Right cardiac atrium (tissue), 5 donors: ENCODE measurements at regions not wholly inside any gene's neighbourhood (a gene's known extent, or its start where the extent isn't known, plus 50 kb on each side); places are given as distances from the start of the nearest gene placed in this dataset.

Experiments
- ATAC-seq, 2 donors: fragments of 200-7000 bp; cut with Tn5 transposase; one replicate each; pipeline versions ENCODE4 v1.8.0 to v1.9.1; 2020; ENCODE audit warnings: moderate library complexity in 2 of 2, mild to moderate bottlenecking in 1 of 2
- DNase-seq, 3 donors: peaks; one replicate each; pipeline ENCODE4 v3.0.0-alpha.2; 2020
- H3K27ac ChIP-seq: one replicate; pipeline ENCODE4 v1.5.1; 2013; ENCODE audit warnings: mild to moderate bottlenecking, low read length, control low read depth, moderate library complexity
- H3K27me3 ChIP-seq: one replicate; pipeline ENCODE4 v1.6.1; 2013; ENCODE audit not compliant: control insufficient read depth, insufficient read depth
- H3K4me1 ChIP-seq: one replicate; pipeline ENCODE4 v1.6.1; 2013; ENCODE audit warnings: low read length; ENCODE audit not compliant: control insufficient read depth, insufficient read depth
- H3K4me3 ChIP-seq: one replicate; pipeline ENCODE4 v1.5.1; 2013; ENCODE audit warnings: low read length, control low read depth
- H3K9me3 ChIP-seq: one replicate; pipeline ENCODE4 v1.6.1; 2013; ENCODE audit warnings: low read length; ENCODE audit not compliant: control insufficient read depth
- WGBS: extraction: QIAGEN DNeasy Blood & Tissue Kit; methylation state at CpG from one replicate; pipeline ENCODE4 v1.1.7; 2013; 5-methylcytosine and 5-hydroxymethylcytosine counted together
- intact Hi-C, 4 donors: fragments of 100-400 bp; cut with DNase I; formaldehyde crosslinking; loops; one replicate each; pipeline versions ENCODE4 v1.11.0 to v1.14.0; 2022 to 2023
- donor health status: healthy with polysubstance abuse.
- donor health status: DM: no; HTN: yes; CAD: no.
- donor health status: DM: no; HTN: no; CAD: no.
- donor health status: DM: no; HTN: yes; CAD: no; lungs with severe emphysema.
- donor health status: DM: yes; HTN: yes; CAD: no.

DNA sequence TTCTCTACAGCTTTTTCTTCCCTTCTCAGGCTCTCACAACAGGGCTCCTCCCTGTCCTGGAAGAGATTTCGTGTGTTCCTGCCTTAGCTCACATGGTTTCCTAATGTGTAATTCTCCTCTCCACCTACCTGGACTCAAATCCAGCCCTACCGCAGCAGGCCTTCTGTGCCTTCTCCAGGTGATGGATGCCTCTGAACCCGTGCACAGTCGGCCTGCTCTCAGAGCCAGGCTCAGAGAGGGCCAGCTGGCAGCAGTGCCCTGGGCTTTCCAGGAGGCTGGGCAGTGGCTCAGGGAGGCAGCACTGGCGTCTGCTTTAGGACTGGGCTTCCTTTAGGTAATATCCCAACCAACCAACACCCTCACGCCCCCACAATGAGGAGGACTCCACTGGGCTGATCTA, 123.2 kb upstream of the TMC3 start:
- ATAC-seq (no peak), DNase-seq (peak in 1 of 3 donors; percentile 28)
- intact Hi-C loops, result no loop called here
- H3K9me3 ChIP-seq, result no peaks in the 10 kb centered on the region
- no peak overlapping the region for H3K4me3 ChIP-seq
- no peak overlapping the region for H3K27ac ChIP-seq
- no peaks in the 10 kb centered on the region for H3K4me1 ChIP-seq
- no peaks in the 10 kb centered on the region for H3K27me3 ChIP-seq
- WGBS, result 90% methylated on average over 6 of the region's 6 CpGs

DNA sequence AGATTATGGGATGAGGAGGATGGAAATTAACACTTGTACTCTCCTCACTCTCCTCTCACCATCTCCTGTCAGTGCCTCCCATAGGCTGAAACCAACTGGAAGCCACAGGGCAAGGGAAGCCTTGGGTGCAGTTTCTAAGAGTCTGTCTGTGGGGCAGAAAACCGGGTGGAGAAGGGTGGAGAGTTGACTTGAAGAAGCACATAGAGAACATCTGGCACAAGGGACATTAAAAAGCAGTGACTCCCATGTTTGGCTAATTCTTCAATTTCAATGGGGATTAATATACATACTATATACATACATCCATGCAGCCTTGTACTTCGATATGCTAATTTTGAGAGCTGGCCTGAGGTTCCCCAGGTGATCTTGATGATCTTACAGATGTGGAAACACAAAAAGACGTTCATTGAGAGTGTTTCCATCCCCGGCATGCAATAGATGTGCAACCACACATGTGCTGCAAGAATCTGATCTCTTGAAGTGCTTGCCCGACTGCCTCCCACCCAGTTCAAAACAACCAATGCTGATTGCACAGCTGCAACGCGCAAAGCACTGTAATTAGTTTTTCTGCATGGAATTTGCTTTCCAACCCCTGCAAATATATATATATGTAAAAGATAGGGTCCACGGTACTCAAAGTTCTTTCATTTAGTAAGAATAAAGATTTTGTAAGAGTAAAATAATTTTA, 121.9 kb upstream of the TMC3 start:
- DNase-seq (no peak), ATAC-seq (no peak)
- Histone ChIP-seq H3K27ac (no peak overlapping the region), H3K27me3 (no peaks in the 10 kb centered on the region), H3K9me3 (no peaks in the 10 kb centered on the region), H3K4me1 (no peaks in the 10 kb centered on the region), H3K4me3 (no peak overlapping the region)
- 84% methylated on average over 8 of the region's 8 CpGs for WGBS
- intact Hi-C loops, result no loop called here

DNA sequence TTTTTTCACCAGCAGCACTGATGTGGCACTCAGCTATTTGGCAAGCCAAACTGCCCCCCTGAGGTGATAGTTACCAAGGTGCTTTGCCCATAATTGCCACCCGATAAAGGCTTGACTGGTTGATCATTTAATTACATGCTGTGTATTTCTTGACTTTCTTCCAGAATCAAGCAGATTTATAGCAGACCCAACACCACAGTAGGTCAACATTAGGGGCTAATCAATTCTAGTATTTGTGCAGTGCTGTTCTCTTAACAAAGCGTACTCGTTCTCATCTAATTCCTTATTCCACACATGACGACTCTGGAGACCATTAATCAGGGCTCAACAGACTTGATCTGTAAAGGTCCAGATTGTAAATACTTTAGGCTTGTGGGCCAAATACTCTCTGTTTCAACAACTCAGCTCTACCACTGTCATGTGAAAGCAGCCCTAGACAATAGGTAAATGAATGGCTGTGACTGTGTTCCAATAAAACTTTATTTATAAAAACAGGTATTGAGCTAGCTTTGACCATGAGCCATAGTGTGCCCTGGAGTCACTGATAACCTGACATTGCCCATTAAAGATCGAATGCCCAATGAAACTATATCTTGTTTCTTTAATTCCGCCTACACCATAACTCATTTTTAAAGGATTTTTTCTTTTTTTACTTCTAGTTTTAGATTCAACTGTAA, 119.1 kb upstream of the TMC3 start:
- intact Hi-C loops, result no loop called here
- WGBS, result 93% methylated on average over 6 of the region's 6 CpGs
- no peak for ATAC-seq

DNA sequence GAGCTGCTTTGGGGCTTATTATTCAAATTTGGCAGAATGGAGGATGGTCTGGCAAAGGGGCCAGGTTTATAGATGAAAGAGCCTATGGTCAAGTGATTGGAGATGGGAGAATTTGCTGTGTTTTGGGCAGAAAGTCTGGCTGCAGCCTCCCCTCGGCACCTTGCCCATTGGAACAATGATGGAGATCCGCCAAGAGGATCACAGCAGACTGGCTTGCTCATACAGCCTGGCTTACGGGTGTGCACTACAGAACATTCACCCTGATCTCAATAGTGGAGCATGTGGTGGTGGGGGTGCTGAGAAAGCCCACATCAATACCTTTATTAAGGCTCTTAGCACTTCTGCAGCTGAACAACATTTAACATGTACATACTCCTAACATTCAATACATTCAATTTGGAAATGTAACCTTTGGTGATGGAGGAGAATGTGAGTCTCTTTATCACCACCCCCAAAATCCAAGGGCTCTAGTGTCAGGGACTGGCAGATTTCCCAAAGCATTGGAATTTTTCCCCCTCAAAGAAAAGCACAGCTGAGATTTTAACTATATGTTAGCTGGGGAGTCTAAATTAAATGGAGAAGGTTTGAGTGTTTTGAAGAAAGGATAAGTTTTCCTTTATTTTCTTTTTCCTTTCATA, 118.4 kb upstream of the TMC3 start:
- no peak overlapping the region for H3K4me3 ChIP-seq
- intact Hi-C loops, result no loop called here
- H3K9me3 ChIP-seq, result no peaks in the 10 kb centered on the region
- no peak overlapping the region for H3K27ac ChIP-seq
- H3K4me1 ChIP-seq, result no peaks in the 10 kb centered on the region
- peak; percentile 57 to 81 for ATAC-seq
- DNase-seq, result peak; percentile 39 to 66 (median 50)
- 56% methylated on average over 3 of the region's 3 CpGs for WGBS
- no peaks in the 10 kb centered on the region for H3K27me3 ChIP-seq

More for the DNA sequence above, 119.1 kb upstream of the TMC3 start:
- no peak overlapping the region for H3K4me3 ChIP-seq
- no peak for DNase-seq
- H3K27ac ChIP-seq, result no peak overlapping the region
- no peaks in the 10 kb centered on the region for H3K27me3 ChIP-seq
- no peaks in the 10 kb centered on the region for H3K4me1 ChIP-seq
- H3K9me3 ChIP-seq, result no peaks in the 10 kb centered on the region

DNA sequence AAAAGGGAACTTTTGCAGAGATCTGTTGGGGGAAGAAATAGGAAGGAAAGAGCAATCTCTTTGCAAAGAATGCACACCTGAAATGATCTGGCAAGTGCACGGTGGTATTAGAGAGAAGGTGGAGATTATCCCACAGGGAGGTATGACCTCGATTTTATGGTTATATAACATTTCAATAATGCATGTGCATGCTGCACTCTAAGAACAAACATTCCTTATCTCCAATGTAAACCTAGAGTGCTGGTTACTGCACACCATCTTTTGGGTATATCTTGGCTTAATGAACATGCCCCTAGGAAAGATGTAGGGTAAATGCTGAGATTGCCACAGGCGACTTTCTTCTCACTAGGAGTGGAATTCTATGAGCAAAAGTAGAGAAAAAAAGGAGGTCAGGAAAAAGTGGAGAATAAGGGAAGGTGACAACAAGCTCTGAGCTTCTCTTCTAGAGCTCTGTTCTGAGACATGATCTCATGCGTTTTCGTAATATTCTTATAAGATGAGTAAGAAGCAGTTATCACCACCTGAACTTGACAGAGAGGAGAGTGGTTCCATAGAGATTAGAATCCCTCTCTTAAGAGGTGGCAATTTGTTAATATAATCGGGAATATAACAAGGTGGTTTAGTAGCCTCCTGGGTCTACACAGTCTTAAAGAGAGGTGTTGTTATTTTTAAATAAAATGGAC, 117.5 kb upstream of the TMC3 start:
- no peak overlapping the region for H3K4me3 ChIP-seq
- no peak for DNase-seq
- H3K27ac ChIP-seq, result no peak overlapping the region
- 66% methylated on average over 6 of the region's 6 CpGs for WGBS
- H3K27me3 ChIP-seq, result no peaks in the 10 kb centered on the region
- H3K4me1 ChIP-seq, result no peaks in the 10 kb centered on the region
- H3K9me3 ChIP-seq, result no peaks in the 10 kb centered on the region
- intact Hi-C loops, result no loop called here
- ATAC-seq, result no peak

DNA sequence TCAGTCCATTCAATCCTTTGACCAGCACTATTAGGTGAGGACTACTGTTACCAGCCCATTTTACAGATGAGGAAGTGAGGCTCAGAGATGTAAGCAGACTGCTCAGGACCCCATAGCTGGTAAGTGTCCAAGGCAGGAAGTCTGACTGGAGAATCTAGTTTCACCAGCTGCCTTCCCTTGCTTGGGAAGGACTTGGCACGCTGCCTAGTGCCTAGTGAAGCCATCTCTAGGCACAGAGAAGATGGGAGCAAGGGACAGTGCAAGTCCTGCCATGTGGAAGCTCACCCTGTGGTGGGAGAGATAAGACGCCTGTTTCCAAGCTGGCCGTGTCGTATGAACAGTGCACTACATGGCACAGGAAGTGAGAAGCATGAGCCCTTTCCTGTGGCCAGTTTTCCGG, 111.8 kb upstream of the TMC3 start:
- DNase-seq (peak in 1 of 3 donors; percentile 42), ATAC-seq (peak in 1 of 2 donors; percentile 26)
- no peak overlapping the region for H3K27ac ChIP-seq

DNA sequence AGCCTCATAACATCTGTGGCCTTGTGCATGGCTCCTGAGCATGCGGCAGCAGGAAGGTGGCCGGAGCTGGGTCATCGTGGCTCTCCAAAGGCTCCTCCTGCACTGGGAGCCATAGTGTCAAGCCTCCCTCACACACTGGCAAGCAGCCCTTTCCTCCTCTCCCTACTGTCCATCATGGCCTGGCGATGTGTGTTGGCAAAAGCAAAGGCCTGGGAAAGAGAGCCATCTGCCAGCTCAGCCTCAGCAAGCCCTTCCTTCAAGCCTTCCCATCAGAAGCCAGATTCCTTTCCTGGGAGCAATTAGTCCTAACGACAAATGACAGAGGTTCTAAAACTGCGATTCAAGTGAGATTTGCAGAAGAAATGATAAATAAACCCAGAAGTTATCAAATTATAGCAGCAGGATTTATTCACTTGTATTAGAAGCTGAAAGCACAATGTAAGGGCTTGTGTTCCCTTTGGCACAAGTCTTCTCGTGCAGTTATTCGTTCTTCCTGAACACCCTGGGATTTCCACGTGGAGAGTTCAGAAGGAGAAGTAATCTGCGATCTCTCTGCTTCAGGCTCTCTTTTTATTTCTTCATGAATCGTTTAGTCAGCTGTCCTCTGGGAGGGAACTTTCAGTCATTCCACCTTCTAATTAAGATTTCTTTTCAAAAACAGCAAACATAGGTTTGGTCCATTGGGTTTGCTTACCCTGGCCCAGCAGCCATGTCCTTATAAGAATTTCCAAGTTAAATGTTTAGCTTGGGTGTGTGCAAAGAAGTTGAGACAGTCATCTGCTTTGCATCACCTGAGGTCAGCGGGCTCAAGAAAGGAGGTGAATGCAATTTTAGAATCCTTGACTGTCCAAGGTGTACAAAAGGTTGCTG, 110.3 kb upstream of the TMC3 start:
- intact Hi-C loops, result loop anchor here in 3 of 4 donors (5.0 to 10.0 kb wide), 4 partner anchors 563 to 713 kb away; partner anchors contain the start of gene MEX3B (in 1 of the 3)
- no peaks in the 10 kb centered on the region for H3K4me1 ChIP-seq
- peak in 2 of 3 donors; percentile 32 to 43 for DNase-seq
- no peak overlapping the region for H3K4me3 ChIP-seq
- no peaks in the 10 kb centered on the region for H3K9me3 ChIP-seq
- H3K27me3 ChIP-seq, result no peaks in the 10 kb centered on the region
- WGBS, result 66% methylated on average over 12 of the region's 12 CpGs
- ATAC-seq, result no peak
- no peak overlapping the region for H3K27ac ChIP-seq

More for the DNA sequence above, 111.8 kb upstream of the TMC3 start:
- Histone ChIP-seq H3K4me3 (no peak overlapping the region), H3K4me1 (no peaks in the 10 kb centered on the region), H3K27me3 (no peaks in the 10 kb centered on the region), H3K9me3 (no peaks in the 10 kb centered on the region)
- intact Hi-C loops, result loop anchor here in 2 of 4 donors (10.0 kb wide), 2 partner anchors 649 to 709 kb away; no protein-coding TSS in a partner anchor
- 65% methylated on average over 5 of the region's 5 CpGs for WGBS

DNA sequence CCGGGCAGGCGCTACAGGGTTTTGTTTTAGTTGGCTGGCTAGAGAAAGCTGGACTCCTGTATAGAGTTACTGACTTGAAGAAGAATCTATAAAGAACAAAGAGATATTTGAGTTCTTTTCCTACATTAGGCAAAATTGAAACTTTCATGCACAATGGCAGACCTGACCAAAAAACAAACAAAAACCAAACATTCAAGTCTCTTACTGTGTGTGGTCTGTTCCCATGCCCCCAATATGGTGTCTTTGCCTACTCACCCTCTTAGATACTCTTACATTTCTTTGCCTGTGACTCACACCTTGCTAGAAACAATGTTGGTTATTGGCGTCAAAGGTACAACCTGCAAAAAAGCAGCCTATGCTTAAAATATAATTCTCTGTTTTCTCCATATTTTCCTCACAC, 109.5 kb upstream of the TMC3 start:
- no peak for DNase-seq
- H3K4me1 ChIP-seq, result no peaks in the 10 kb centered on the region
- no peaks in the 10 kb centered on the region for H3K9me3 ChIP-seq
- ATAC-seq, result no peak
- WGBS, result 82% methylated on average over 3 of the region's 3 CpGs
- H3K4me3 ChIP-seq, result no peak overlapping the region
- intact Hi-C loops, result loop anchor here in 3 of 4 donors (5.0 to 10.0 kb wide), 4 partner anchors 564 to 714 kb away; partner anchors contain the start of gene MEX3B (in 1 of the 3)
- H3K27me3 ChIP-seq, result no peaks in the 10 kb centered on the region
- H3K27ac ChIP-seq, result no peak overlapping the region

DNA sequence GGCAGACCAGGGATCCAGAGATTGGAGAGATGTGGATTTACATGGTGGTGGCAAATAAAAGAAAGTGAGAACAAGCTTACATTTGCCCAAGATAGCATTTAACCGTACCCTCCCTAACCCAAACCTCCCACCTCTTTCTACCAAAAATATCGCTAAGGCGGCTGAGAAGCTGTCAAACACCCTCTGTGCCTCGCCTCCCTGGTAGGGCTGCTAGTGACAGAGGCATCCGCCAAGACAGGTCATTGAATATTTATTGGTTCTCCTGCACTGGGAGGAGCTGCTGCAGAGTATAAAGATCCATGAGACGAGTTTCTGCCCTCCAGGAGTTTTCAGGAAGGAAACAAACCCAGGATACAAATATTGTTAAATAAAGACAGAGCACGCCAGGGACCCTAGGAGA, 107.3 kb upstream of the TMC3 start:
- WGBS, result 88% methylated on average over 7 of the region's 7 CpGs
- Histone ChIP-seq H3K27ac (no peak overlapping the region), H3K27me3 (no peaks in the 10 kb centered on the region), H3K4me3 (no peak overlapping the region), H3K9me3 (no peaks in the 10 kb centered on the region), H3K4me1 (no peaks in the 10 kb centered on the region)
- DNase-seq, result no peak
- intact Hi-C loops, result loop anchor here in 3 of 4 donors (5.0 to 10.0 kb wide), 4 partner anchors 566 to 716 kb away; partner anchors contain the start of gene MEX3B (in 1 of the 3)
- no peak for ATAC-seq

DNA sequence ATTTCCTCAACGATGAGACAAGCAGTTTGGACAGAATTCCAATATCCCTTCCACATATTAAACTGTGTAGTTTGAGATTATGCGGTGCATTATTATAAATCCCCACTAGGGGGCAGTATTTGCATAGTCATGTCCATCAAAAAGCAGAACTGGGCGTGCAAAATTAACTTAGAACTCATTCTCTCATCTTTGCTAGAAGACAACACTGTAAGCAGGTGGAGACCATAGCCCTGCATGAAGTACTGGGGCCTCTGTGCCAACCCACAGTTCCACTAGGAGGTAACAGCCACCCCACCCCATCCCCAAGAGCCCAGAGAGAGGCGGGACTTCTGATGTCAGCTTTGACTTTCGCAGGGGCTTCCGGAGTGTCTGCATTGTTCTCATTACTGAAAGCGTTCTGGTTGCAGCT, 106.6 kb upstream of the TMC3 start:
- WGBS, result 36% methylated on average over 7 of the region's 7 CpGs
- no peaks in the 10 kb centered on the region for H3K27me3 ChIP-seq
- no peaks in the 10 kb centered on the region for H3K4me1 ChIP-seq
- ATAC-seq (peak; percentile 64 to 68), DNase-seq (peak in 1 of 3 donors; percentile 35)
- no peaks in the 10 kb centered on the region for H3K9me3 ChIP-seq
- no peak overlapping the region for H3K4me3 ChIP-seq
- intact Hi-C loops, result loop anchor here in 3 of 4 donors (5.0 to 10.0 kb wide), 4 partner anchors 567 to 717 kb away; partner anchors contain the start of gene MEX3B (in 1 of the 3)
- no peak overlapping the region for H3K27ac ChIP-seq
